Uterus (tissue), 3 donors: ENCODE measurements at regions not wholly inside any gene's neighbourhood (a gene's known extent, or its start where the extent isn't known, plus 50 kb on each side); places are given as distances from the start of the nearest gene placed in this dataset.

ENCODE experiments used
- DNase-seq, 2 donors: peaks; one replicate each; pipeline ENCODE4 v3.0.0-alpha.2; 2019 to 2020
- H3K27ac ChIP-seq, 2 donors: fragments of 200-600 bp; sonication (generic); 1 replicate in 1 of 2; 2 replicates in 1 of 2; pipeline ENCODE4 v1.5.1; 2016 to 2018
- H3K27me3 ChIP-seq, 2 donors: fragments of 200-600 bp; sonication (generic); one replicate each; pipeline ENCODE4 v1.5.1; 2018 to 2019; ENCODE audit warnings: control low read depth in 1 of 2
- H3K36me3 ChIP-seq, 2 donors: fragments of 200-600 bp; sonication (generic); one replicate each; pipeline ENCODE4 v1.5.1; 2019; ENCODE audit warnings: control low read depth in 1 of 2
- H3K4me1 ChIP-seq, 2 donors: fragments of 200-600 bp; sonication (generic); one replicate each; pipeline ENCODE4 v1.5.1; 2018 to 2019; ENCODE audit warnings: control low read depth in 1 of 2
- H3K4me3 ChIP-seq, 2 donors: fragments of 200-600 bp; sonication (generic); 1 replicate in 1 of 2; 2 replicates in 1 of 2; pipeline ENCODE4 v1.5.1; 2018 to 2019; ENCODE audit warnings: mild to moderate bottlenecking in 1 of 2
- H3K9me3 ChIP-seq, 2 donors: fragments of 200-600 bp; sonication (generic); one replicate each; pipeline ENCODE4 v1.5.1; 2019; ENCODE audit warnings: control low read depth in 1 of 2
- POLR2A ChIP-seq, 2 donors: fragments of 450-650 bp; IDR thresholded peaks; one replicate each; pipeline ENCODE4 v1.6.1; 2016; ENCODE audit warnings: antibody characterized with exemption in 2 of 2, mild to moderate bottlenecking in 1 of 2, moderate library complexity in 1 of 2
- intact Hi-C: fragments of 100-400 bp; cut with DNase I; formaldehyde crosslinking; loops from one replicate; pipeline ENCODE4 v1.15.1; 2023; ENCODE audit warnings: low total_unique reads
- TF ChIP-seq, protein P1 (sequence below), 4 experiments: fragments of 200-600 bp in 2 of 4; fragments of 450-650 bp in 2 of 4; sonication (generic) in 2 of 4; IDR thresholded peaks; one replicate each; pipeline ENCODE4 v1.5.1; 2016 to 2019; ENCODE audit warnings: antibody characterized with exemption in 4 of 4, mild to moderate bottlenecking in 2 of 4, moderate library complexity in 1 of 4
- donor health status: DM: yes; HTN: yes; CAD: no.

DNA sequence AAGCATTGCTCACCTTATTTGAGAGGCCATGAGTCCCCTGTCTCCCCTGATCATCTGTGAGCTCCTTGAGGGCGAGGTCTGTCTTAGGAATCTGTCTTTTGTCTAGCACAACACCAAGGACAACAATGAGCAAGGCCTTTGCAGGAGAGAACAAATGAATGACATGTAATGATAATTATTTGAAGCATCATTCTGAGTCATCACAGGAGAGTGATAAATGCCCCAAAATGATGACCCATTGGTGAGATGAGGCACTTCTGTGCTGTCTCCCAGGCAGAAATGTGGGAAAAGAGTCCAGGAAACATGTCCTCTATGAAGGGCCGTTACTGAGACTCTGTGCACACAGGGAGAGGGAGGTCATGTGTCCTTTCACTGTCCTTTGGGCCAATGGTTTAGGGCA, 105.2 kb upstream of the LRFN2 start:
- Histone ChIP-seq H3K27ac (no peak overlapping the region), H3K4me3 (no peak overlapping the region), H3K9me3 (no peaks in the 10 kb centered on the region), H3K27me3 (no peaks in the 10 kb centered on the region), H3K36me3 (no peaks in the 10 kb centered on the region), H3K4me1 (no peaks in the 10 kb centered on the region)
- no peak for TF ChIP-seq POLR2A (IDR thresholded peaks at IDR 0.05)
- TF ChIP-seq, protein P1, sequence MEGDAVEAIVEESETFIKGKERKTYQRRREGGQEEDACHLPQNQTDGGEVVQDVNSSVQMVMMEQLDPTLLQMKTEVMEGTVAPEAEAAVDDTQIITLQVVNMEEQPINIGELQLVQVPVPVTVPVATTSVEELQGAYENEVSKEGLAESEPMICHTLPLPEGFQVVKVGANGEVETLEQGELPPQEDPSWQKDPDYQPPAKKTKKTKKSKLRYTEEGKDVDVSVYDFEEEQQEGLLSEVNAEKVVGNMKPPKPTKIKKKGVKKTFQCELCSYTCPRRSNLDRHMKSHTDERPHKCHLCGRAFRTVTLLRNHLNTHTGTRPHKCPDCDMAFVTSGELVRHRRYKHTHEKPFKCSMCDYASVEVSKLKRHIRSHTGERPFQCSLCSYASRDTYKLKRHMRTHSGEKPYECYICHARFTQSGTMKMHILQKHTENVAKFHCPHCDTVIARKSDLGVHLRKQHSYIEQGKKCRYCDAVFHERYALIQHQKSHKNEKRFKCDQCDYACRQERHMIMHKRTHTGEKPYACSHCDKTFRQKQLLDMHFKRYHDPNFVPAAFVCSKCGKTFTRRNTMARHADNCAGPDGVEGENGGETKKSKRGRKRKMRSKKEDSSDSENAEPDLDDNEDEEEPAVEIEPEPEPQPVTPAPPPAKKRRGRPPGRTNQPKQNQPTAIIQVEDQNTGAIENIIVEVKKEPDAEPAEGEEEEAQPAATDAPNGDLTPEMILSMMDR (IDR thresholded peaks at IDR 0.05) = no peak
- intact Hi-C loops = no loop called here
- DNase-seq = no peak

DNA sequence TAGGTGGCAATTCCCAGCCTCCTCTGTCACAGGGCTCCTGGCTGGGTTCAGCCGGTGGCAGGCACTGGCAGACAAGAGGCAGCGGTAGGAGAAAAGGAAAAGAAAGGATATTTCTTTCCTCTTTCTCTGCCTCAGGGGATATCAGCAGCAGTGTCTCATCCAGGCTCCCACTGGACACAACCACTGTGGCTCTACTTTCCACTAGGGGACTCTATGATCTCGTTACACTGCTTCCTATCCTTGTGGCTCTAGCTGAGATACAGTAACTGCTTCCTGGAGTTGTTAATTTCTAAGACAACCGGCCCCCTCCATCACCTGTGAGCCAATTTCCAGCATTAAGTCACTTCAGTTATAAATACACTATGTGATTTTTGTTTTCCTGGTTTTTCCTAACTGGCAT, 102.0 kb upstream of the LRFN2 start:
- Histone ChIP-seq H3K4me1 (no peaks in the 10 kb centered on the region), H3K27me3 (no peaks in the 10 kb centered on the region), H3K4me3 (no peak overlapping the region), H3K9me3 (no peaks in the 10 kb centered on the region), H3K27ac (no peak overlapping the region), H3K36me3 (no peaks in the 10 kb centered on the region)
- DNase-seq = no peak
- intact Hi-C loops = no loop called here
- TF ChIP-seq POLR2A (IDR thresholded peaks at IDR 0.05) = no peak
- TF ChIP-seq, protein P1 (IDR thresholded peaks at IDR 0.05) = no peak

DNA sequence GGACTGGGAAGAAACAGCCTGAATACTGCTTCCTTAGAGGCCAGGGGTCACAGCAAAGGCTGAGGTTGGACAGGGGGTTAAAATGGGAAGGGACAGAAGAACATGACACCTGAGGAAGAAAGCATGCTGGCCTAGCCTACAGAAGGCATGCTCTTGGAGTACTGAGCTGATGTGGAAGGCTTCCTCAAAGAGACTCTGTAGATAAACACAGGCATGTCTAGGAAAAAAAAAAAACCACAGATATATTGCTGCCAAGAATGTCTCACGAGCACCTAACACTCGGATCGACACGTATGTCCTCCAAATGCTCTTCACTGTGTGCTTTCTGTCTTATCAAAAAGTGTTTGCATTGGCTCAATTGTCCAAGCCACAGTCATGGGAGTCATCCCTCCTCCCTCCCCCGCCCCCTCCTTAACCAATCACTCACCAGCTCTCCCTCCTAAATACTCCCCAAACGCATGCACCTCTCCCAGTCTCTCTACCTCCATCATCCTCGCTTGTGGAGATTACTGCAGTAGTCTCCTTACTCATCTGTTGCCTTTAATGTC, 101.1 kb upstream of the LRFN2 start:
- Histone ChIP-seq H3K27me3 (no peaks in the 10 kb centered on the region), H3K4me1 (no peaks in the 10 kb centered on the region), H3K4me3 (no peak overlapping the region), H3K9me3 (no peaks in the 10 kb centered on the region), H3K27ac (no peak overlapping the region), H3K36me3 (no peaks in the 10 kb centered on the region)
- TF ChIP-seq, protein P1 (IDR thresholded peaks at IDR 0.05) = no peak
- no peak for TF ChIP-seq POLR2A (IDR thresholded peaks at IDR 0.05)
- no peak for DNase-seq
- intact Hi-C loops = no loop called here

DNA sequence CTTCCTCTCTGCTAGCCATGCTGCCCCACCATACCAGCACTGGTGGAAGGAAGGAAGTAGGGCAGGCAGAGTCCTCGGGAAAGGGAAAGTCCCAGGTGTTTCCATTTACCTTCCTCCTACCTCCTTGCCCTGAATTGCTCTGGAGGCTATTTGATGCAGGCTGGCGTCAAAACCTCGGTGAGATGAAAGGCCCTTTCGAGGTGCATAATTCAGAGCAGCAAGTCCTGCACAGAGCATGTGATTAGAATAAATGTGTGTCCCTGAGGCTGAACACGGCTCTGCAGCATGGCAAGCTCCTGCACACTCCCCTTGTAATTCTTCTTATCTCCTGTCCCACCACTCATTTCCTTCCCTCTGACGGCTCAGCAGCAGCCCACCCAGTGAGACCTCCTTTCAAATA, 98.7 kb upstream of the LRFN2 start:
- DNase-seq = no peak
- H3K9me3 ChIP-seq = no peaks in the 10 kb centered on the region
- intact Hi-C loops = no loop called here
- no peaks in the 10 kb centered on the region for H3K27me3 ChIP-seq
- H3K36me3 ChIP-seq = no peaks in the 10 kb centered on the region
- H3K27ac ChIP-seq = no peak overlapping the region
- H3K4me1 ChIP-seq = no peaks in the 10 kb centered on the region
- TF ChIP-seq POLR2A (IDR thresholded peaks at IDR 0.05) = no peak
- TF ChIP-seq, protein P1 (IDR thresholded peaks at IDR 0.05) = no peak
- no peak overlapping the region for H3K4me3 ChIP-seq

DNA sequence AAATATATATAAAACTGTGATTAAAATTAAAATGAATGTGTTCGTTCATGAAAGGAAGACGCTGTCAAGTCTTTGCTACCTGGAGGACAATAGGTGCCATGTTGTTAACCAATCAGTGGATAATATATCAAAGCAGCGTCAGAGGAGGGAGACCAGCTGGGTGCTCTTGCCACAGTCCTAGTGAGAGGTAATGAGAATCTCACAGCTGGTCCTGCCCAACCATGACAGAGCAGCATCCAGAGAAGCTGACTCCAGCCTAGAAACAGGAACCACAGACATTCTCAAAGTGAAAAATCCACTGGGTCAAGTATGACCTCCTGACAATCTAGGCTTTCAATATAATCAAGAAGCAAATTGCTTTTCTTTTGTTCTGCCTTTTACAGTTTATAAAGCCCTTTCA, 94.5 kb upstream of the LRFN2 start:
- Histone ChIP-seq H3K27me3 (no peaks in the 10 kb centered on the region), H3K36me3 (no peaks in the 10 kb centered on the region), H3K4me1 (no peaks in the 10 kb centered on the region), H3K27ac (no peak overlapping the region), H3K9me3 (no peaks in the 10 kb centered on the region), H3K4me3 (no peak overlapping the region)
- intact Hi-C loops = no loop called here
- no peak for DNase-seq
- no peak for TF ChIP-seq POLR2A (IDR thresholded peaks at IDR 0.05)
- TF ChIP-seq, protein P1 (IDR thresholded peaks at IDR 0.05) = no peak
